Heart right ventricle (tissue), 16 donors: ENCODE measurements at regions not wholly inside any gene's neighbourhood (a gene's known extent, or its start where the extent isn't known, plus 50 kb on each side); places are given as distances from the start of the nearest gene placed in this dataset.
A peak's percentile ranks its signal among the peaks of the same experiment; 100 is the strongest.

Experiments
- ATAC-seq, 8 donors: fragments of 200-7000 bp; cut with Tn5 transposase; one replicate each; pipeline ENCODE4 v1.9.1; 2020; ENCODE audit warnings: mild to moderate bottlenecking in 8 of 8, moderate library complexity in 8 of 8, moderate number of reproducible peaks in 1 of 8
- DNase-seq, 2 donors: peaks; one replicate each; pipeline ENCODE4 v3.0.0-alpha.2; 2020
- H3K27ac ChIP-seq, 10 donors: fragments of 200-600 bp; sonication (generic) in 2 of 10; one replicate each; pipeline versions ENCODE4 v1.5.0 to v1.8.0; 2020 to 2022; ENCODE audit warnings: mild to moderate bottlenecking in 3 of 10
- H3K27me3 ChIP-seq, 7 donors: fragments of 200-600 bp; one replicate each; pipeline ENCODE4 v1.8.0; 2021 to 2022; ENCODE audit warnings: mild to moderate bottlenecking in 2 of 7
- H3K36me3 ChIP-seq, 9 donors: fragments of 200-600 bp; sonication (generic) in 1 of 9; one replicate each; pipeline versions ENCODE4 v1.5.0 to v1.8.0; 2020 to 2022; ENCODE audit warnings: mild to moderate bottlenecking in 2 of 9
- H3K4me1 ChIP-seq, 9 donors: fragments of 200-600 bp; sonication (generic) in 1 of 9; one replicate each; pipeline versions ENCODE4 v1.5.0 to v1.8.0; 2020 to 2022; ENCODE audit warnings: mild to moderate bottlenecking in 4 of 9
- H3K4me3 ChIP-seq, 10 donors: fragments of 200-600 bp; sonication (generic) in 2 of 10; one replicate each; pipeline versions ENCODE4 v1.5.0 to v1.8.0; 2020 to 2022; ENCODE audit warnings: mild to moderate bottlenecking in 7 of 10, moderate library complexity in 2 of 10
- H3K9me3 ChIP-seq, 11 donors: fragments of 200-600 bp in 10 of 11; sonication (generic) in 2 of 11; one replicate each; pipeline versions ENCODE4 v1.5.0 to v1.8.0; 2013 to 2022; ENCODE audit warnings: mild to moderate bottlenecking in 2 of 11, control low read depth in 1 of 11, moderate library complexity in 1 of 11
- CTCF ChIP-seq, 9 donors: fragments of 200-600 bp; sonication (generic) in 2 of 9; IDR thresholded peaks; one replicate each; pipeline versions ENCODE4 v1.5.0 to v1.8.0; 2021 to 2022; ENCODE audit warnings: antibody characterized with exemption in 9 of 9, mild to moderate bottlenecking in 5 of 9, moderate library complexity in 1 of 9
- WGBS, 2 donors: extraction: QIAGEN DNeasy Blood & Tissue Kit; methylation state at CpG; one replicate each; pipeline ENCODE4 v1.1.7; 2013; ENCODE audit warnings: inconsistent platforms in 1 of 2; 5-methylcytosine and 5-hydroxymethylcytosine counted together
- intact Hi-C, 10 donors: fragments of 100-400 bp; cut with DNase I; formaldehyde crosslinking; loops; one replicate each; pipeline versions ENCODE4 v1.11.1 to v1.14.2; 2022
- donor health status: Arrhythmogenic right ventricular cardiomyopathy.
- donor health status: ischemic (EF 13 %, LVEDD 7.1; RV severe dilation, severe dysfunction).
- donor health status: healthy with polysubstance abuse.
- donor health status: DM: no; HTN: yes; CAD: no.
- donor health status: DM: no; HTN: no; CAD: no.
- donor health status: ischemic (EF 25% LVEDD 6.9; RV normal size, moderate dysfunction).
- donor health status: ischemic (EF 25% LVEDD 5.7; RV mildly dilated, moderate dysfunction).
- donor health status: healthy.
- donor health status: DM: yes; HTN: yes; CAD: no.
- donor health status: Ischemic cardiomyopathy.
- donor health status: ischemic (EF 35%, LVEDD 5.7; RV mildly dilated, moderate dysfunction).
- donor health status: nonischemic (EF 11% LVEDD 7.7; RV severe dilation, severe dysfunction).
- donor health status: DM: yes; HTN: yes; CAD: no.
- donor health status: PGD.
- donor health status: ischemic (EF 29% LVEDD 5.4; RV normal size, mild dysfunction).
- donor health status: nonischemic (EF 23%, LVEDD 6.1; RV moderate dilation, normal function).

GRCh38 chr15:62616746-62617145 lies 425.8 kb upstream of the TPM1 start:
- Histone ChIP-seq H3K27ac (no peak overlapping the region), H3K4me3 (no peak overlapping the region), H3K36me3 (no peaks in the 10 kb centered on the region), H3K27me3 (no peaks in the 10 kb centered on the region), H3K4me1 (peaks cover 0 to 18% (median 9%) of the 10 kb centered on the region in 9 donors), H3K9me3 (no peaks in the 10 kb centered on the region)
- TF ChIP-seq CTCF (IDR thresholded peaks at IDR 0.05): no peak
- ATAC-seq: peak in 2 of 8 donors; percentile 43 to 46
- intact Hi-C loops: loop anchor here in 1 of 10 donors (10.0 kb wide), 1 partner anchor 48 kb away; no protein-coding TSS in a partner anchor
- DNase-seq: no peak
- 65 to 71% methylated on average over 3 of the region's 3 CpGs for WGBS, 2 donors

GRCh38 chr15:62617741-62618140 lies 424.8 kb upstream of the TPM1 start:
- TF ChIP-seq CTCF (IDR thresholded peaks at IDR 0.05): no peak
- H3K27me3 ChIP-seq: no peaks in the 10 kb centered on the region
- WGBS, 2 donors: 88 to 91% methylated on average over 4 of the region's 4 CpGs
- ATAC-seq: no peak
- peaks cover 0 to 18% (median 9%) of the 10 kb centered on the region in 9 donors for H3K4me1 ChIP-seq
- intact Hi-C loops: loop anchor here in 1 of 10 donors (10.0 kb wide), 1 partner anchor 47 kb away; no protein-coding TSS in a partner anchor
- H3K27ac ChIP-seq: no peak overlapping the region
- no peak overlapping the region for H3K4me3 ChIP-seq
- DNase-seq: no peak
- no peaks in the 10 kb centered on the region for H3K36me3 ChIP-seq
- H3K9me3 ChIP-seq: no peaks in the 10 kb centered on the region

GRCh38 chr15:62618432-62618831 lies 424.1 kb upstream of the TPM1 start:
- Histone ChIP-seq H3K27ac (no peak overlapping the region), H3K27me3 (no peaks in the 10 kb centered on the region), H3K36me3 (no peaks in the 10 kb centered on the region), H3K4me3 (no peak overlapping the region), H3K9me3 (no peaks in the 10 kb centered on the region), H3K4me1 (peaks cover 0 to 18% (median 9%) of the 10 kb centered on the region in 9 donors)
- ATAC-seq: no peak
- WGBS, 2 donors: 90 to 96% methylated on average over 2 of the region's 2 CpGs
- DNase-seq: no peak
- intact Hi-C loops: loop anchor here in 1 of 10 donors (10.0 kb wide), 1 partner anchor 46 kb away; no protein-coding TSS in a partner anchor
- TF ChIP-seq CTCF (IDR thresholded peaks at IDR 0.05): no peak

GRCh38 chr15:62618846-62619504 lies 423.6 kb upstream of the TPM1 start:
- intact Hi-C loops: loop anchor here in 1 of 10 donors (10.0 kb wide), 1 partner anchor 46 kb away; no protein-coding TSS in a partner anchor
- TF ChIP-seq CTCF (IDR thresholded peaks at IDR 0.05): no peak
- H3K36me3 ChIP-seq: no peaks in the 10 kb centered on the region
- 92 to 93% methylated on average over 5 of the region's 5 CpGs for WGBS, 2 donors
- H3K9me3 ChIP-seq: no peaks in the 10 kb centered on the region
- no peaks in the 10 kb centered on the region for H3K27me3 ChIP-seq
- no peak overlapping the region for H3K4me3 ChIP-seq
- no peak for ATAC-seq
- no peak overlapping the region for H3K27ac ChIP-seq
- no peak for DNase-seq
- peaks cover 0 to 21% (median 12%) of the 10 kb centered on the region in 9 donors for H3K4me1 ChIP-seq
